Lower leg skin (tissue), 3 donors: ENCODE measurements at regions not wholly inside any gene's neighbourhood (a gene's known extent, or its start where the extent isn't known, plus 50 kb on each side); places are given as distances from the start of the nearest gene placed in this dataset.

ENCODE experiments used
- CTCF ChIP-seq, 3 donors: fragments of 450-650 bp; IDR thresholded peaks; one replicate each; pipeline ENCODE4 v1.5.1; 2016; ENCODE audit warnings: antibody characterized with exemption in 3 of 3, mild to moderate bottlenecking in 3 of 3, moderate library complexity in 2 of 3
- POLR2A ChIP-seq, 2 donors: fragments of 450-650 bp; IDR thresholded peaks; one replicate each; pipeline ENCODE4 v1.6.1; 2016 to 2017; ENCODE audit warnings: antibody characterized with exemption in 2 of 2, mild to moderate bottlenecking in 1 of 2, moderate library complexity in 1 of 2

GRCh38 chr9:134568811-134569210 lies 72.8 kb upstream of the COL5A1 start:
- TF ChIP-seq CTCF (IDR thresholded peaks at IDR 0.05) (no peak), POLR2A (IDR thresholded peaks at IDR 0.05) (no peak)
